ENCODE measurements at regions not wholly inside any gene's neighbourhood (a gene's known extent, or its start where the extent isn't known, plus 50 kb on each side); places are given as distances from the start of the nearest gene placed in this dataset.
A peak's percentile ranks its signal among the peaks of the same experiment; 100 is the strongest.

GRCh38 chr13:29923554-29924481 lies 73.4 kb upstream of the UBL3 start:
- DNase-seq, result peak; percentile 22

GRCh38 chr13:29922896-29923295 lies 72.5 kb upstream of the UBL3 start:
- DNase-seq, result no peak

GRCh38 chr13:29922281-29922821 lies 71.9 kb upstream of the UBL3 start:
- DNase-seq, result no peak

GRCh38 chr13:29921542-29921941 lies 71.1 kb upstream of the UBL3 start:
- no peak for DNase-seq

- DNase-seq, result no peak
Observed at GRCh38 chr13:29920025-29920643, 69.7 kb upstream of the UBL3 start.

- DNase-seq, result no peak
Observed at GRCh38 chr13:29918845-29919244, 68.4 kb upstream of the UBL3 start.

GRCh38 chr13:29917650-29918049 lies 67.2 kb upstream of the UBL3 start:
- DNase-seq, result no peak

- DNase-seq, result no peak
Observed at GRCh38 chr13:29914581-29914980, 64.2 kb upstream of the UBL3 start.

- no peak for DNase-seq
Observed at GRCh38 chr13:29911781-29912418, 61.5 kb upstream of the UBL3 start.

GRCh38 chr13:29909975-29910674 lies 59.7 kb upstream of the UBL3 start:
- no peak for DNase-seq

GRCh38 chr13:29909081-29909730 lies 58.8 kb upstream of the UBL3 start:
- no peak for DNase-seq

GRCh38 chr13:29908416-29909080 lies 58.1 kb upstream of the UBL3 start:
- no peak for DNase-seq

GRCh38 chr13:29907670-29908069 lies 57.3 kb upstream of the UBL3 start:
- no peak for DNase-seq

GRCh38 chr13:29906432-29907011 lies 56.1 kb upstream of the UBL3 start:
- no peak for DNase-seq

- no peak for DNase-seq
Observed at GRCh38 chr13:29905845-29906244, 55.4 kb upstream of the UBL3 start.

GRCh38 chr13:29903996-29904395 lies 53.6 kb upstream of the UBL3 start:
- DNase-seq, result no peak

GRCh38 chr13:29903543-29903942 lies 53.1 kb upstream of the UBL3 start:
- no peak for DNase-seq

- DNase-seq, result no peak
Observed at GRCh38 chr13:29902632-29903305, 52.4 kb upstream of the UBL3 start.

GRCh38 chr13:29901710-29902631 lies 51.6 kb upstream of the UBL3 start:
- peak; percentile 44 for DNase-seq
